Ishikawa (cell line): ENCODE measurements at regions not wholly inside any gene's neighbourhood (a gene's known extent, or its start where the extent isn't known, plus 50 kb on each side); places are given as distances from the start of the nearest gene placed in this dataset.

ENCODE experiments used
- CEBPB ChIP-seq: IDR thresholded peaks from 2 replicates; pipeline ENCODE4 v1.6.1; 2012
- CREB1 ChIP-seq: IDR thresholded peaks from 2 replicates; pipeline ENCODE4 v1.6.1; 2012; ENCODE audit warnings: low read depth
- EGR1 ChIP-seq: IDR thresholded peaks from 2 replicates; pipeline ENCODE4 v1.6.1; 2012
- EP300 ChIP-seq: IDR thresholded peaks from 2 replicates; pipeline ENCODE4 v1.6.1; 2012; ENCODE audit warnings: borderline replicate concordance
- FOXM1 ChIP-seq: IDR thresholded peaks from 2 replicates; pipeline ENCODE4 v1.6.1; 2012; ENCODE audit warnings: low read depth, borderline replicate concordance
- NFIC ChIP-seq: IDR thresholded peaks from 2 replicates; pipeline ENCODE4 v1.6.1; 2012
- RAD21 ChIP-seq: IDR thresholded peaks from 2 replicates; pipeline ENCODE4 v1.6.1; 2012; ENCODE audit warnings: low read depth
- REST ChIP-seq: IDR thresholded peaks from 2 replicates; pipeline ENCODE4 v1.6.1; 2012; ENCODE audit warnings: low read depth, mild to moderate bottlenecking
- TCF12 ChIP-seq: IDR thresholded peaks from 2 replicates; pipeline ENCODE4 v1.6.1; 2012; ENCODE audit warnings: low read depth
- TEAD4 ChIP-seq: IDR thresholded peaks from 2 replicates; pipeline ENCODE4 v1.6.1; 2012
- USF1 ChIP-seq: IDR thresholded peaks from 2 replicates; pipeline ENCODE4 v1.6.1; 2012
- YY1 ChIP-seq: IDR thresholded peaks from 2 replicates; pipeline ENCODE4 v1.6.1; 2012; ENCODE audit warnings: low read depth
- ZBTB7A ChIP-seq: IDR thresholded peaks from 2 replicates; pipeline ENCODE4 v1.6.1; 2012; ENCODE audit warnings: low read depth

- TF ChIP-seq NFIC (no peak), YY1 (no peak), EGR1 (no peak), TCF12 (no peak), CEBPB (no peak), USF1 (no peak), FOXM1 (no peak), EP300 (no peak), TEAD4 (no peak), RAD21 (no peak)
Measured at GRCh38 chr22:44550711-44551491, 52.9 kb upstream of the RTL6 start.

- TF ChIP-seq EGR1 (no peak), NFIC (no peak), RAD21 (no peak), CREB1 (no peak), USF1 (no peak), FOXM1 (no peak), YY1 (no peak), ZBTB7A (no peak), REST (no peak), CEBPB (no peak), TCF12 (no peak), EP300 (no peak), TEAD4 (no peak)
Measured at GRCh38 chr22:44549701-44550100, 51.7 kb upstream of the RTL6 start.

GRCh38 chr22:44548981-44549380 is 50.9 kb upstream of the RTL6 start:
- TF ChIP-seq TCF12 (no peak), EP300 (no peak), REST (no peak), FOXM1 (no peak), TEAD4 (no peak), NFIC (no peak)
